GM23338 (cell line): ENCODE measurements at regions not wholly inside any gene's neighbourhood (a gene's known extent, or its start where the extent isn't known, plus 50 kb on each side); places are given as distances from the start of the nearest gene placed in this dataset.

Experiments
- CREB1 ChIP-seq: fragments of 250-450 bp; sonication (Bioruptor Pico); IDR thresholded peaks from 2 replicates; pipeline ENCODE4 v1.5.0; 2020; ENCODE audit warnings: low read depth, mild to moderate bottlenecking, moderate library complexity
- EZH2 ChIP-seq: fragments of 200-600 bp; sonication (generic); IDR thresholded peaks from one replicate; pipeline ENCODE4 v1.8.0; 2017; ENCODE audit warnings: antibody characterized with exemption, mild to moderate bottlenecking, low read depth; ENCODE audit not compliant: unreplicated experiment
- EZH2phosphoT487 ChIP-seq: fragments of 200-600 bp; sonication (generic); IDR thresholded peaks from one replicate; pipeline ENCODE4 v1.8.1; 2018; ENCODE audit warnings: antibody characterized with exemption; ENCODE audit not compliant: unreplicated experiment
- JUNB ChIP-seq: IDR thresholded peaks from one replicate; pipeline ENCODE4 v1.6.1; 2016; ENCODE audit warnings: antibody characterized with exemption; ENCODE audit not compliant: unreplicated experiment
- NANOG ChIP-seq: IDR thresholded peaks from 2 replicates; pipeline ENCODE4 v1.6.1; 2016; ENCODE audit warnings: antibody characterized with exemption, borderline replicate concordance
- POLR2AphosphoS5 ChIP-seq: IDR thresholded peaks from 2 replicates; pipeline ENCODE4 v1.6.1; 2016; ENCODE audit warnings: antibody characterized with exemption, low read depth
- STAT1 ChIP-seq: IDR thresholded peaks from one replicate; pipeline ENCODE4 v1.6.1; 2016; ENCODE audit warnings: antibody characterized with exemption; ENCODE audit not compliant: unreplicated experiment
- ZNF114 ChIP-seq: fragments of 250-450 bp; sonication (Bioruptor Pico); IDR thresholded peaks from 2 replicates; pipeline ENCODE4 v1.5.0; 2020; ENCODE audit warnings: mild to moderate bottlenecking, moderate library complexity
- TF ChIP-seq, protein P1 (sequence below), 2 experiments: fragments of 200-600 bp in 1 of 2; sonication (generic) in 1 of 2; conservative IDR thresholded peaks; 2 replicates each; pipeline versions ENCODE4 v1.5.1 to v1.6.1; 2016 to 2017; ENCODE audit warnings: antibody characterized with exemption in 2 of 2, low read depth in 2 of 2, mild to moderate bottlenecking in 2 of 2, moderate library complexity in 1 of 2
- TF ChIP-seq, protein P2 (sequence below): IDR thresholded peaks from 2 replicates; pipeline ENCODE4 v1.6.1; 2016; ENCODE audit warnings: antibody characterized with exemption
- TF ChIP-seq, protein P3 (sequence below): IDR thresholded peaks from one replicate; pipeline ENCODE4 v1.6.1; 2018; ENCODE audit warnings: antibody characterized with exemption; ENCODE audit not compliant: unreplicated experiment

DNA sequence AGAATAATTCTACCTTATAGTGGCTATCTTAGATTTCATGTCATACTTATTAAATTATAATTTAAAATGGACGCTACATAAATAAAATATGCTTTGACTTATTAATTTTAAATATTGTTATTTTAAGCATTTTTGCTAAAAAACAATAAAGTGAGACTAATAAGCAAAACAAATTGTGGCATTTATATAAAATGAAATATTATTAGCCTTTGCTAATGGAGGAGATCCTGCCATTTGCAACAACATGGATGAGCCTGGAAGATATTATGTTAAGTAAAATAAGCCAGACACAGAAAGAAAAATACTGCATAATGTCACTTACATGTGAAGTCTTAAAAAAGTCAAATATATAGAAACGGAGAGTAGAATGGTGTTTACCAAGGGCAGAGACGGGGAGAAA, 54.8 kb upstream of the PIK3R4 start:
- TF ChIP-seq, protein P1, sequence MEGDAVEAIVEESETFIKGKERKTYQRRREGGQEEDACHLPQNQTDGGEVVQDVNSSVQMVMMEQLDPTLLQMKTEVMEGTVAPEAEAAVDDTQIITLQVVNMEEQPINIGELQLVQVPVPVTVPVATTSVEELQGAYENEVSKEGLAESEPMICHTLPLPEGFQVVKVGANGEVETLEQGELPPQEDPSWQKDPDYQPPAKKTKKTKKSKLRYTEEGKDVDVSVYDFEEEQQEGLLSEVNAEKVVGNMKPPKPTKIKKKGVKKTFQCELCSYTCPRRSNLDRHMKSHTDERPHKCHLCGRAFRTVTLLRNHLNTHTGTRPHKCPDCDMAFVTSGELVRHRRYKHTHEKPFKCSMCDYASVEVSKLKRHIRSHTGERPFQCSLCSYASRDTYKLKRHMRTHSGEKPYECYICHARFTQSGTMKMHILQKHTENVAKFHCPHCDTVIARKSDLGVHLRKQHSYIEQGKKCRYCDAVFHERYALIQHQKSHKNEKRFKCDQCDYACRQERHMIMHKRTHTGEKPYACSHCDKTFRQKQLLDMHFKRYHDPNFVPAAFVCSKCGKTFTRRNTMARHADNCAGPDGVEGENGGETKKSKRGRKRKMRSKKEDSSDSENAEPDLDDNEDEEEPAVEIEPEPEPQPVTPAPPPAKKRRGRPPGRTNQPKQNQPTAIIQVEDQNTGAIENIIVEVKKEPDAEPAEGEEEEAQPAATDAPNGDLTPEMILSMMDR (conservative IDR thresholded peaks at IDR 0.05; ENCODE audit: low read depth in 2 of 2), result no peak
- TF ChIP-seq JUNB (no peak), CREB1 (no peak), EZH2 (no peak), EZH2phosphoT487 (no peak), NANOG (no peak), POLR2AphosphoS5 (no peak), ZNF114 (no peak), STAT1 (no peak)
- TF ChIP-seq, protein P2, sequence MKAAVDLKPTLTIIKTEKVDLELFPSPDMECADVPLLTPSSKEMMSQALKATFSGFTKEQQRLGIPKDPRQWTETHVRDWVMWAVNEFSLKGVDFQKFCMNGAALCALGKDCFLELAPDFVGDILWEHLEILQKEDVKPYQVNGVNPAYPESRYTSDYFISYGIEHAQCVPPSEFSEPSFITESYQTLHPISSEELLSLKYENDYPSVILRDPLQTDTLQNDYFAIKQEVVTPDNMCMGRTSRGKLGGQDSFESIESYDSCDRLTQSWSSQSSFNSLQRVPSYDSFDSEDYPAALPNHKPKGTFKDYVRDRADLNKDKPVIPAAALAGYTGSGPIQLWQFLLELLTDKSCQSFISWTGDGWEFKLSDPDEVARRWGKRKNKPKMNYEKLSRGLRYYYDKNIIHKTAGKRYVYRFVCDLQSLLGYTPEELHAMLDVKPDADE, result no peak
- TF ChIP-seq, protein P3, sequence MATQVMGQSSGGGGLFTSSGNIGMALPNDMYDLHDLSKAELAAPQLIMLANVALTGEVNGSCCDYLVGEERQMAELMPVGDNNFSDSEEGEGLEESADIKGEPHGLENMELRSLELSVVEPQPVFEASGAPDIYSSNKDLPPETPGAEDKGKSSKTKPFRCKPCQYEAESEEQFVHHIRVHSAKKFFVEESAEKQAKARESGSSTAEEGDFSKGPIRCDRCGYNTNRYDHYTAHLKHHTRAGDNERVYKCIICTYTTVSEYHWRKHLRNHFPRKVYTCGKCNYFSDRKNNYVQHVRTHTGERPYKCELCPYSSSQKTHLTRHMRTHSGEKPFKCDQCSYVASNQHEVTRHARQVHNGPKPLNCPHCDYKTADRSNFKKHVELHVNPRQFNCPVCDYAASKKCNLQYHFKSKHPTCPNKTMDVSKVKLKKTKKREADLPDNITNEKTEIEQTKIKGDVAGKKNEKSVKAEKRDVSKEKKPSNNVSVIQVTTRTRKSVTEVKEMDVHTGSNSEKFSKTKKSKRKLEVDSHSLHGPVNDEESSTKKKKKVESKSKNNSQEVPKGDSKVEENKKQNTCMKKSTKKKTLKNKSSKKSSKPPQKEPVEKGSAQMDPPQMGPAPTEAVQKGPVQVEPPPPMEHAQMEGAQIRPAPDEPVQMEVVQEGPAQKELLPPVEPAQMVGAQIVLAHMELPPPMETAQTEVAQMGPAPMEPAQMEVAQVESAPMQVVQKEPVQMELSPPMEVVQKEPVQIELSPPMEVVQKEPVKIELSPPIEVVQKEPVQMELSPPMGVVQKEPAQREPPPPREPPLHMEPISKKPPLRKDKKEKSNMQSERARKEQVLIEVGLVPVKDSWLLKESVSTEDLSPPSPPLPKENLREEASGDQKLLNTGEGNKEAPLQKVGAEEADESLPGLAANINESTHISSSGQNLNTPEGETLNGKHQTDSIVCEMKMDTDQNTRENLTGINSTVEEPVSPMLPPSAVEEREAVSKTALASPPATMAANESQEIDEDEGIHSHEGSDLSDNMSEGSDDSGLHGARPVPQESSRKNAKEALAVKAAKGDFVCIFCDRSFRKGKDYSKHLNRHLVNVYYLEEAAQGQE, result no peak
